ENCODE measurements at regions not wholly inside any gene's neighbourhood (a gene's known extent, or its start where the extent isn't known, plus 50 kb on each side); places are given as distances from the start of the nearest gene placed in this dataset.
"Not testable (repeated sequence)": the region's sequence is repeated elsewhere in the genome, so short reads cannot be mapped to it uniquely, and the experiment has no call there.

DNA sequence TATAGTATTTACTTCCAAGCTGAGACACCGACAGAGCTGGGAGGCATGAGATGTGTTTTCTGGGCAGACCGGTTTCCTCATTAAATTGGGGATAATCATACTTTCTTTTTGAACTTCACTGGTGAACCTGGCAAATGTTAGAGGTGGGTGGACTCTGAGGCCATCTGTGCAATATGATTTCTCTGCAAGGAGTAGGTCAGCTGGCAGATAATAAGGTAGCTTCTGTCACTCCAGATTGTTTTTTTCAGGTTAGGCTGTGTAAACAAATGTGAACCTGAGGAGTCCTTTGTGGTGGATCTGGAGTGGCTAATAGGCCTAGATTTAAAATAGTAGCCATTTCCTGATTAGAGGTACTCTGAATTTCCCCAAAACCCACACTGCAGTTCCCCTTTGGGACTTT lies 75.4 kb upstream of the S1PR3 start:
- Histone ChIP-seq H3K36me3 (no peaks in the 10 kb centered on the region), H3K4me1 (peaks cover 0 to 6% of the 10 kb centered on the region in 2 donors), H3K27me3 (no peaks in the 10 kb centered on the region), H3K9me3 (no peaks in the 10 kb centered on the region), H3K4me3 (no peak overlapping the region), H3K27ac (peak overlapping the region; percentile 55 to 62)
- TF ChIP-seq, protein P1, sequence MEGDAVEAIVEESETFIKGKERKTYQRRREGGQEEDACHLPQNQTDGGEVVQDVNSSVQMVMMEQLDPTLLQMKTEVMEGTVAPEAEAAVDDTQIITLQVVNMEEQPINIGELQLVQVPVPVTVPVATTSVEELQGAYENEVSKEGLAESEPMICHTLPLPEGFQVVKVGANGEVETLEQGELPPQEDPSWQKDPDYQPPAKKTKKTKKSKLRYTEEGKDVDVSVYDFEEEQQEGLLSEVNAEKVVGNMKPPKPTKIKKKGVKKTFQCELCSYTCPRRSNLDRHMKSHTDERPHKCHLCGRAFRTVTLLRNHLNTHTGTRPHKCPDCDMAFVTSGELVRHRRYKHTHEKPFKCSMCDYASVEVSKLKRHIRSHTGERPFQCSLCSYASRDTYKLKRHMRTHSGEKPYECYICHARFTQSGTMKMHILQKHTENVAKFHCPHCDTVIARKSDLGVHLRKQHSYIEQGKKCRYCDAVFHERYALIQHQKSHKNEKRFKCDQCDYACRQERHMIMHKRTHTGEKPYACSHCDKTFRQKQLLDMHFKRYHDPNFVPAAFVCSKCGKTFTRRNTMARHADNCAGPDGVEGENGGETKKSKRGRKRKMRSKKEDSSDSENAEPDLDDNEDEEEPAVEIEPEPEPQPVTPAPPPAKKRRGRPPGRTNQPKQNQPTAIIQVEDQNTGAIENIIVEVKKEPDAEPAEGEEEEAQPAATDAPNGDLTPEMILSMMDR (IDR thresholded peaks at IDR 0.05), result no peak
- no peak for TF ChIP-seq POLR2A (IDR thresholded peaks at IDR 0.05)
- DNase-seq, result no peak
- intact Hi-C loops (cut with DNase I; ENCODE audit: low total_unique reads), result no loop called here

DNA sequence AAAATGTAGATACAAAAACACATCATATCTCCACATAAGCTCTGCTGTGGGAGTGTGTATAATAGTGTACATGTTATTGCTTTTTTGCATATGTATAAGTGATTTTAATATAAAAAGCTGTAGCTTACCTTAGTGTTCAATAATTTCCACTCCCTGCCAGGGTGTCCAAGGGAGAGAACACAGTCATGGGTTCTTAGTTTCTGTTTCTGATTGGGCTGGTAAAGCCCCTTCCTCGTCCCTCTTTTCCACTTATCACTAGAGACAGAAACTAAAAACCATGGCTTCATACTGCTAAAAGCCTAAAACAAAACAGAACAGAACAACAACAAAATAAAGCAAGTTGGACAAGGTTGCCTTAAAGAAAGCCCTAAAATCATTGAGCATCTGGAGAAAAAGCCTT lies 74.4 kb upstream of the S1PR3 start:
- H3K4me1 ChIP-seq, result peaks cover 0 to 6% of the 10 kb centered on the region in 2 donors
- intact Hi-C loops (cut with DNase I; ENCODE audit: low total_unique reads), result no loop called here
- H3K4me3 ChIP-seq, result no peak overlapping the region
- DNase-seq, result no peak
- H3K9me3 ChIP-seq, result no peaks in the 10 kb centered on the region
- H3K27me3 ChIP-seq, result no peaks in the 10 kb centered on the region
- no peak for TF ChIP-seq POLR2A (IDR thresholded peaks at IDR 0.05)
- TF ChIP-seq, protein P1 (IDR thresholded peaks at IDR 0.05), result no peak
- H3K27ac ChIP-seq, result no peak overlapping the region
- H3K36me3 ChIP-seq, result no peaks in the 10 kb centered on the region

DNA sequence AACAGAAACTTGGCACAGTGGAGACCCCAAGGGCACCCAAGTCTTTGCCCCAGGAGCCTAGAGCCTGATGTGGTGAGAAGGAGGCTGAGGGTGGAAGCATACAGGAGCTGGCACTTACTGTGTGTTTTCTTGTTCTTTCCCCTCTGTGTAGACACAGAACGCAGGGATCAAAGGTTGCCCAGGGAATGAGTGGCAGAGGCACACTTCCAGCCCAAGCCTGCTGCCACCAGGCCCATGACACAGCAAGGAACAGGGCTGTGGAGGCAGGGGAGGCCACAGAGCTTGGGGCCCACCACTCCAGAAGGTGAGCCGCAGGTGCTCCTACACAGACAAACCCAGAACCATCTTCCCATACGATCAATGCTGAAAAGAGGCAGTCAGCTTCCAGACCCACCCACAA lies 73.9 kb upstream of the S1PR3 start:
- Histone ChIP-seq H3K27me3 (no peaks in the 10 kb centered on the region), H3K9me3 (no peaks in the 10 kb centered on the region), H3K4me3 (no peak overlapping the region), H3K36me3 (no peaks in the 10 kb centered on the region), H3K27ac (no peak overlapping the region), H3K4me1 (peaks cover 0 to 6% of the 10 kb centered on the region in 2 donors)
- no peak for DNase-seq
- no peak for TF ChIP-seq POLR2A (IDR thresholded peaks at IDR 0.05)
- TF ChIP-seq, protein P1 (IDR thresholded peaks at IDR 0.05), result no peak
- intact Hi-C loops (cut with DNase I; ENCODE audit: low total_unique reads), result no loop called here

- H3K36me3 ChIP-seq; H3K4me3 ChIP-seq; H3K4me1 ChIP-seq; intact Hi-C loops (cut with DNase I; ENCODE audit: low total_unique reads); H3K9me3 ChIP-seq; H3K27me3 ChIP-seq; H3K27ac ChIP-seq; DNase-seq: not testable (repeated sequence)
Measured at GRCh38 chr9:88918537-88918936, 72.7 kb upstream of the S1PR3 start.

GRCh38 chr9:88920645-88921044 lies 70.6 kb upstream of the S1PR3 start:
- Histone ChIP-seq H3K27ac (no peak overlapping the region), H3K27me3 (no peaks in the 10 kb centered on the region), H3K9me3 (no peaks in the 10 kb centered on the region), H3K4me1 (no peaks in the 10 kb centered on the region), H3K4me3 (no peak overlapping the region), H3K36me3 (no peaks in the 10 kb centered on the region)
- intact Hi-C loops (cut with DNase I; ENCODE audit: low total_unique reads), result no loop called here
- TF ChIP-seq POLR2A (IDR thresholded peaks at IDR 0.05), result no peak
- TF ChIP-seq, protein P1 (IDR thresholded peaks at IDR 0.05), result no peak
- DNase-seq, result no peak

GRCh38 chr9:88922091-88922490 lies 69.2 kb upstream of the S1PR3 start:
- TF ChIP-seq POLR2A (IDR thresholded peaks at IDR 0.05), result no peak
- TF ChIP-seq, protein P1 (IDR thresholded peaks at IDR 0.05), result no peak
- no peak for DNase-seq
- Histone ChIP-seq H3K27ac (no peak overlapping the region), H3K4me1 (no peaks in the 10 kb centered on the region), H3K36me3 (no peaks in the 10 kb centered on the region), H3K9me3 (no peaks in the 10 kb centered on the region), H3K27me3 (no peaks in the 10 kb centered on the region), H3K4me3 (no peak overlapping the region)
- intact Hi-C loops (cut with DNase I; ENCODE audit: low total_unique reads), result no loop called here
